ENCODE measurements at regions not wholly inside any gene's neighbourhood (a gene's known extent, or its start where the extent isn't known, plus 50 kb on each side); places are given as distances from the start of the nearest gene placed in this dataset.

GRCh38 chr12:116411977-116412376 lies 134.5 kb upstream of the MED13L start:
- no peak overlapping the region for H3K27ac ChIP-seq (ENCODE audit: insufficient read depth, low read length)
- no peaks in the 10 kb centered on the region for H3K79me2 ChIP-seq (ENCODE audit: control insufficient read depth, insufficient read depth, low read length)
- H3K4me2 ChIP-seq (ENCODE audit: extremely low read depth, insufficient read depth, low read length), result no peak overlapping the region
- H2AFZ ChIP-seq (ENCODE audit: low read length), result no peak overlapping the region
- H3K9ac ChIP-seq (ENCODE audit: insufficient read depth, low read length), result no peak overlapping the region
- H4K20me1 ChIP-seq (ENCODE audit: control insufficient read depth, extremely low read depth, insufficient read depth, low read length), result no peaks in the 10 kb centered on the region
- H3K4me3 ChIP-seq (replicated peaks in 1 of 4; ENCODE audit: control extremely low read depth in 1 of 4, insufficient read depth in 1 of 4, low read depth in 3 of 4, low read length in 4 of 4), result no peak overlapping the region
- no peaks in the 10 kb centered on the region for H3K27me3 ChIP-seq (ENCODE audit: control insufficient read depth, insufficient read depth, low read length)
- no peak for DNase-seq (ENCODE audit: low read depth in 2 of 2)
- no peaks in the 10 kb centered on the region for H3K9me3 ChIP-seq (ENCODE audit: control insufficient read depth, insufficient read depth, low read depth, low read length)
- H3K4me1 ChIP-seq (ENCODE audit: control insufficient read depth, extremely low read depth, insufficient read depth, low read length), result peaks cover 3% of the 10 kb centered on the region
- TF ChIP-seq, protein P1, sequence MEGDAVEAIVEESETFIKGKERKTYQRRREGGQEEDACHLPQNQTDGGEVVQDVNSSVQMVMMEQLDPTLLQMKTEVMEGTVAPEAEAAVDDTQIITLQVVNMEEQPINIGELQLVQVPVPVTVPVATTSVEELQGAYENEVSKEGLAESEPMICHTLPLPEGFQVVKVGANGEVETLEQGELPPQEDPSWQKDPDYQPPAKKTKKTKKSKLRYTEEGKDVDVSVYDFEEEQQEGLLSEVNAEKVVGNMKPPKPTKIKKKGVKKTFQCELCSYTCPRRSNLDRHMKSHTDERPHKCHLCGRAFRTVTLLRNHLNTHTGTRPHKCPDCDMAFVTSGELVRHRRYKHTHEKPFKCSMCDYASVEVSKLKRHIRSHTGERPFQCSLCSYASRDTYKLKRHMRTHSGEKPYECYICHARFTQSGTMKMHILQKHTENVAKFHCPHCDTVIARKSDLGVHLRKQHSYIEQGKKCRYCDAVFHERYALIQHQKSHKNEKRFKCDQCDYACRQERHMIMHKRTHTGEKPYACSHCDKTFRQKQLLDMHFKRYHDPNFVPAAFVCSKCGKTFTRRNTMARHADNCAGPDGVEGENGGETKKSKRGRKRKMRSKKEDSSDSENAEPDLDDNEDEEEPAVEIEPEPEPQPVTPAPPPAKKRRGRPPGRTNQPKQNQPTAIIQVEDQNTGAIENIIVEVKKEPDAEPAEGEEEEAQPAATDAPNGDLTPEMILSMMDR (conservative IDR thresholded peaks at IDR 0.05 in 1 of 2, IDR thresholded peaks at IDR 0.05 in 1 of 2; ENCODE audit: low read depth in 1 of 2, low read length in 2 of 2), result no peak
- no peak for TF ChIP-seq EZH2 (IDR thresholded peaks at IDR 0.05; ENCODE audit: low read length, missing control alignments)
- no peaks in the 10 kb centered on the region for H3K36me3 ChIP-seq (ENCODE audit: control insufficient read depth, insufficient read depth, low read length)

DNA sequence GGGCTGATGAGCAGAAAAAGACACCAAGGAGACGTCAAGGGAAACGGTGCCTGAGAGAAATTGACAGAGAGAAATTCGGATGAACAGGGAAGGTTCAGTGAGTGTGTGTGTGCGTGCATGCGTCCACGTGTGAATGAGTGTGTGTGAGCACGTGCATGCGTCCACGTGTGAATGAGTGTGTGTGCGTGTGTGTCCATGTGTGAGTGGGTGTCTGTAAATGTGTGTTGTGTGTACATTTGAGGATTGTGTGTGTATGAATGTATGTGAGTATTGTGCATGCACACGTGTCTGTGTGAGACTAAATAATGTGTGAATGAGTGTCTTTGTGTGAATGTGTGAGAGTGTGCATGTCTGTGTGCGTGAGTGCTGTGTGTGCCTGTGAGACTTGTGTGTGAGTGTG lies 137.4 kb upstream of the MED13L start:
- H3K27me3 ChIP-seq (ENCODE audit: control insufficient read depth, insufficient read depth, low read length), result no peaks in the 10 kb centered on the region
- H3K9ac ChIP-seq (ENCODE audit: insufficient read depth, low read length), result no peak overlapping the region
- H3K27ac ChIP-seq (ENCODE audit: insufficient read depth, low read length), result no peak overlapping the region
- peaks cover 3% of the 10 kb centered on the region for H3K4me1 ChIP-seq (ENCODE audit: control insufficient read depth, extremely low read depth, insufficient read depth, low read length)
- H3K9me3 ChIP-seq (ENCODE audit: control insufficient read depth, insufficient read depth, low read depth, low read length), result no peaks in the 10 kb centered on the region
- no peak overlapping the region for H2AFZ ChIP-seq (ENCODE audit: low read length)
- H3K4me2 ChIP-seq (ENCODE audit: extremely low read depth, insufficient read depth, low read length), result no peak overlapping the region
- no peak overlapping the region for H3K4me3 ChIP-seq (replicated peaks in 1 of 4; ENCODE audit: control extremely low read depth in 1 of 4, insufficient read depth in 1 of 4, low read depth in 3 of 4, low read length in 4 of 4)
- H3K79me2 ChIP-seq (ENCODE audit: control insufficient read depth, insufficient read depth, low read length), result no peaks in the 10 kb centered on the region
- DNase-seq (ENCODE audit: low read depth in 2 of 2), result no peak
- H4K20me1 ChIP-seq (ENCODE audit: control insufficient read depth, extremely low read depth, insufficient read depth, low read length), result no peaks in the 10 kb centered on the region
- TF ChIP-seq, protein P1 (conservative IDR thresholded peaks at IDR 0.05 in 1 of 2, IDR thresholded peaks at IDR 0.05 in 1 of 2; ENCODE audit: low read depth in 1 of 2, low read length in 2 of 2), result no peak
- TF ChIP-seq EZH2 (IDR thresholded peaks at IDR 0.05; ENCODE audit: low read length, missing control alignments), result no peak
- H3K36me3 ChIP-seq (ENCODE audit: control insufficient read depth, insufficient read depth, low read length), result no peaks in the 10 kb centered on the region

DNA sequence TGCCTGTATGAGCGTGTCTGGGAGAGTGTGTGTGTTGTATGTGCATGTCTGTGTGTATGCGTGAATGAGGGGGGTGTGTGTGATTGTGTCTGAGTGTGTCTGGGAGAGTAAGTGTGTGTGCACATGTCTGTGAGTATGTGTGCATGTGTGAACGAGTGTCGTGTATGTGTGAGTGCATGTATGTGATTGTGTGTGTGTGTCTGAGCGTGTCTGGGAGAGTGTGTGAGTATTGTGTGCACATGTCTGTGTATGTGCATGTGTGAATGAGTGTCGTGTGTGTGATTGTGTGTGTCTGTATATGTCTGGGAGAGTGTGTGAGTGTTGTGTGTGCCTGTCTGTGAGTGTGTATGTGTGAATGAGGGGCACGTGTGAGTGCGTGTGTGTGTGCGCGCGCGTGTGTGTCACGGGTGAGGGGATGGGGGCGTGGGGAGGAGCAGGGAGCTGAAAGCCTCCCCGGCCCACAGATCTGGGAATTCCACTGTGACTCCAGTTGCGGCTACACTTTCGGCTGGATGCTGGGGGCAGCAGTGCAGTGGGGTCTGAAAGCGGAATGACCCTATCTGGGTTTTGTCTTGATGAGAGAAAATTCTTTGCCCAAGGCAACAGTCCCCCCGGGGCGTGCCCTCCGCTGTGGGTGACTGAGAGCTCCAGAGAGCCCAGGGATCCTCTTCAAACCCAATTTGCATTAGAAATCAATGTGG lies 138.1 kb upstream of the MED13L start:
- H3K4me3 ChIP-seq (replicated peaks in 1 of 4; ENCODE audit: control extremely low read depth in 1 of 4, insufficient read depth in 1 of 4, low read depth in 3 of 4, low read length in 4 of 4), result no peak overlapping the region
- H3K9me3 ChIP-seq (ENCODE audit: control insufficient read depth, insufficient read depth, low read depth, low read length), result no peaks in the 10 kb centered on the region
- H3K4me1 ChIP-seq (ENCODE audit: control insufficient read depth, extremely low read depth, insufficient read depth, low read length), result peaks cover 3% of the 10 kb centered on the region
- DNase-seq (ENCODE audit: low read depth in 2 of 2), result no peak
- H3K4me2 ChIP-seq (ENCODE audit: extremely low read depth, insufficient read depth, low read length), result no peak overlapping the region
- no peaks in the 10 kb centered on the region for H4K20me1 ChIP-seq (ENCODE audit: control insufficient read depth, extremely low read depth, insufficient read depth, low read length)
- H2AFZ ChIP-seq (ENCODE audit: low read length), result no peak overlapping the region
- no peaks in the 10 kb centered on the region for H3K36me3 ChIP-seq (ENCODE audit: control insufficient read depth, insufficient read depth, low read length)
- TF ChIP-seq EZH2 (IDR thresholded peaks at IDR 0.05; ENCODE audit: low read length, missing control alignments), result no peak
- TF ChIP-seq, protein P1 (conservative IDR thresholded peaks at IDR 0.05 in 1 of 2, IDR thresholded peaks at IDR 0.05 in 1 of 2; ENCODE audit: low read depth in 1 of 2, low read length in 2 of 2), result no peak
- H3K27me3 ChIP-seq (ENCODE audit: control insufficient read depth, insufficient read depth, low read length), result no peaks in the 10 kb centered on the region
- H3K79me2 ChIP-seq (ENCODE audit: control insufficient read depth, insufficient read depth, low read length), result no peaks in the 10 kb centered on the region
- H3K27ac ChIP-seq (ENCODE audit: insufficient read depth, low read length), result no peak overlapping the region
- H3K9ac ChIP-seq (ENCODE audit: insufficient read depth, low read length), result no peak overlapping the region

Data from fibroblast of lung (primary cell).